ENCODE measurements at regions not wholly inside any gene's neighbourhood (a gene's known extent, or its start where the extent isn't known, plus 50 kb on each side); places are given as distances from the start of the nearest gene placed in this dataset.

DNA sequence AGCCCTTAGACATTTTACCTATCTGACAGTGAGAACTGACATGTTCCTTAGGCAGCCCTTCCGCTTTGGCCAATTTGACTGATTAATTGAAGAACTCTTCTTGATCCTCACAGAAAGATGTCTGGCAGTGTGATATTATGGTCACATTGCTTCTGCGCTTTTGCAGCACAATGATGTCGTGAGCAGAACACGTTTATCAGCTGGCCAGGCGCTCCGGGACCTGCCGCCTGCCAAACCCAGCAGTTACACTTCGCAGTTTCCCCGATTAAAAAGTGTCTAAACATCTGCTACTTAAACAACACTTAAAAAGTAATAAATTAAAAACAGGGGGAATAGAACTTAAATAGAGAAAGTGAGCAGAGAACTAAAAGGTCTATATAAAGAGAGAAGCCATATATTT lies 103.5 kb upstream of the ETS2 start:
- intact Hi-C loops (cut with micrococcal nuclease; ENCODE audit: unreplicated experiment): no loop called here
- Histone ChIP-seq H3K27me3 (ENCODE audit: insufficient read depth, low read depth) (peaks cover 25% of the 10 kb centered on the region), H2AFZ (no peak overlapping the region), H4K20me1 (ENCODE audit: insufficient read depth) (no peaks in the 10 kb centered on the region), H3K4me2 (no peak overlapping the region), H3K4me1 (replicated peaks; ENCODE audit: insufficient read depth) (no peaks in the 10 kb centered on the region), H3K9me2 (ENCODE audit: insufficient read depth) (no peaks in the 10 kb centered on the region), H3K4me3 (no peak overlapping the region), H3K79me2 (ENCODE audit: low read depth) (no peaks in the 10 kb centered on the region), H3F3A (ENCODE audit: insufficient read depth, low read depth) (no peaks in the 10 kb centered on the region), H3K9me3 (ENCODE audit: insufficient read depth, low read depth) (no peaks in the 10 kb centered on the region), H3K27ac (no peak overlapping the region), H3K36me3 (ENCODE audit: low read depth) (no peaks in the 10 kb centered on the region)
- TF ChIP-seq, protein P1, sequence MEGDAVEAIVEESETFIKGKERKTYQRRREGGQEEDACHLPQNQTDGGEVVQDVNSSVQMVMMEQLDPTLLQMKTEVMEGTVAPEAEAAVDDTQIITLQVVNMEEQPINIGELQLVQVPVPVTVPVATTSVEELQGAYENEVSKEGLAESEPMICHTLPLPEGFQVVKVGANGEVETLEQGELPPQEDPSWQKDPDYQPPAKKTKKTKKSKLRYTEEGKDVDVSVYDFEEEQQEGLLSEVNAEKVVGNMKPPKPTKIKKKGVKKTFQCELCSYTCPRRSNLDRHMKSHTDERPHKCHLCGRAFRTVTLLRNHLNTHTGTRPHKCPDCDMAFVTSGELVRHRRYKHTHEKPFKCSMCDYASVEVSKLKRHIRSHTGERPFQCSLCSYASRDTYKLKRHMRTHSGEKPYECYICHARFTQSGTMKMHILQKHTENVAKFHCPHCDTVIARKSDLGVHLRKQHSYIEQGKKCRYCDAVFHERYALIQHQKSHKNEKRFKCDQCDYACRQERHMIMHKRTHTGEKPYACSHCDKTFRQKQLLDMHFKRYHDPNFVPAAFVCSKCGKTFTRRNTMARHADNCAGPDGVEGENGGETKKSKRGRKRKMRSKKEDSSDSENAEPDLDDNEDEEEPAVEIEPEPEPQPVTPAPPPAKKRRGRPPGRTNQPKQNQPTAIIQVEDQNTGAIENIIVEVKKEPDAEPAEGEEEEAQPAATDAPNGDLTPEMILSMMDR (conservative IDR thresholded peaks at IDR 0.05): no peak
- TF ChIP-seq EZH2 (IDR thresholded peaks at IDR 0.05; ENCODE audit: low read depth): no peak
- POLR2A ChIA-PET (ENCODE audit: unreplicated experiment): no interaction called here
- CTCF ChIA-PET: no interaction called here
- BruUV-seq (replicated peaks): no TSS peak
- no peak for DNase-seq

DNA sequence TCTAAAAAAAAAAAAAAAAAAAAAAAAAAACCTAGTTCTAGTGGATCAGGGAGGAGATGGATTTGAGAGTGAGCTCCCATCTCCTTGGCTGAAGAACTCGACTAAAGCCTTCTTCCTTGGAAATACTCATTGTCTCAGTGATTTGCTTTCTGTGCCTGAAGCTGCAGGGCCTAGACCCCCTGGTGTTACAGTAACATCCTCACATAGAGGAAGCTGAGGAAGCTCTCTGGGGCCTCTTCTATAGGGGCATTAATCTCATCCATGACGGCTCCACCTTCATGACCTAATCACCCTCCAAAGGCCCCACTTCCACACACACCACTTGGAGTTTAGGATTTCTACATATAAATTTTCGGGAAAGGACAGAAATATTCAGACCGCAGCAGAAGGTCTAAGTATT lies 95.9 kb upstream of the ETS2 start:
- H3K9me3 ChIP-seq (ENCODE audit: insufficient read depth, low read depth): no peaks in the 10 kb centered on the region
- DNase-seq: no peak
- H3K36me3 ChIP-seq (ENCODE audit: low read depth): no peaks in the 10 kb centered on the region
- no peaks in the 10 kb centered on the region for H3F3A ChIP-seq (ENCODE audit: insufficient read depth, low read depth)
- H3K27me3 ChIP-seq (ENCODE audit: insufficient read depth, low read depth): peaks cover 5% of the 10 kb centered on the region; the same call in 1 of the 2 replicates
- H3K9me2 ChIP-seq (ENCODE audit: insufficient read depth): no peaks in the 10 kb centered on the region
- H3K4me2 ChIP-seq: no peak overlapping the region
- H3K4me1 ChIP-seq (replicated peaks; ENCODE audit: insufficient read depth): no peaks in the 10 kb centered on the region
- CTCF ChIA-PET: interaction anchor here (0.6 kb wide), 1 partner anchor 548 kb away, joined by 3 read pairs; no protein-coding TSS in a partner anchor
- no TSS peak for BruUV-seq (replicated peaks)
- no peak overlapping the region for H3K4me3 ChIP-seq
- intact Hi-C loops (cut with micrococcal nuclease; ENCODE audit: unreplicated experiment): loop anchor here (10.0 kb wide), 1 partner anchor 195 kb away; no protein-coding TSS in a partner anchor
- no peak overlapping the region for H3K27ac ChIP-seq
- POLR2A ChIA-PET (ENCODE audit: unreplicated experiment): interaction anchor here (0.6 kb wide), 1 partner anchor 428 kb away, joined by 6 read pairs; no protein-coding TSS in a partner anchor
- no peak for TF ChIP-seq EZH2 (IDR thresholded peaks at IDR 0.05; ENCODE audit: low read depth)
- TF ChIP-seq, protein P1 (conservative IDR thresholded peaks at IDR 0.05): no peak
- H3K79me2 ChIP-seq (ENCODE audit: low read depth): no peaks in the 10 kb centered on the region
- no peak overlapping the region for H2AFZ ChIP-seq
- H4K20me1 ChIP-seq (ENCODE audit: insufficient read depth): no peaks in the 10 kb centered on the region

DNA sequence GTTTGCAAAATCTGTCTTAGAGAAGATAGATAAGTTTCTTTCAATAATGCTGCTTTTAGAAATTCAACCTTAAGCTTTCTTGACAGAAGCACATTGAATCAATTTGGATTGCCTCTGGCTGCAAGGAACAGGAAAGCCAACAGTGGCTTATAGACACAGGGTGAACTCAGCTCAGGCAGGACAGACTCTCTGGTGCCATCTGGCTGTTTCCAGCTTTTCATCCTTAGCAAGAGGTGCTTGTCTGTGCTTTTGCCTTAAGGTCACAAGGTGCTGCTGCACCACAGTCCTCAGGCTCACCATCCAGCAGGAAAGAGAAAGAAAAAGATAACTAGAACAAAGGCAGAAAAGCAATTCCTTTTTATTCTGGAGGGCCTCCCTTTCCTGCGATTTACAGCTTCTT lies 93.7 kb upstream of the ETS2 start:
- ChIA-PET CTCF (interaction anchor here (0.6 kb wide), 1 partner anchor 737 kb away, joined by 3 read pairs; no protein-coding TSS in a partner anchor), POLR2A (ENCODE audit: unreplicated experiment) (no interaction called here)
- no TSS peak for BruUV-seq (replicated peaks)
- no peaks in the 10 kb centered on the region for H3K4me1 ChIP-seq (replicated peaks; ENCODE audit: insufficient read depth)
- no peaks in the 10 kb centered on the region for H3K36me3 ChIP-seq (ENCODE audit: low read depth)
- no peaks in the 10 kb centered on the region for H3K27me3 ChIP-seq (ENCODE audit: insufficient read depth, low read depth)
- no peaks in the 10 kb centered on the region for H3K79me2 ChIP-seq (ENCODE audit: low read depth)
- no peak overlapping the region for H3K27ac ChIP-seq
- no peak for DNase-seq
- TF ChIP-seq, protein P1 (conservative IDR thresholded peaks at IDR 0.05): no peak
- no peak for TF ChIP-seq EZH2 (IDR thresholded peaks at IDR 0.05; ENCODE audit: low read depth)
- H3K9me3 ChIP-seq (ENCODE audit: insufficient read depth, low read depth): no peaks in the 10 kb centered on the region
- no peaks in the 10 kb centered on the region for H3K9me2 ChIP-seq (ENCODE audit: insufficient read depth)
- no peaks in the 10 kb centered on the region for H4K20me1 ChIP-seq (ENCODE audit: insufficient read depth)
- no peaks in the 10 kb centered on the region for H3F3A ChIP-seq (ENCODE audit: insufficient read depth, low read depth)
- no peak overlapping the region for H3K4me2 ChIP-seq
- intact Hi-C loops (cut with micrococcal nuclease; ENCODE audit: unreplicated experiment): loop anchor here (10.0 kb wide), 1 partner anchor 197 kb away; no protein-coding TSS in a partner anchor
- no peak overlapping the region for H2AFZ ChIP-seq
- H3K4me3 ChIP-seq: no peak overlapping the region
